ENCODE measurements at regions not wholly inside any gene's neighbourhood (a gene's known extent, or its start where the extent isn't known, plus 50 kb on each side); places are given as distances from the start of the nearest gene placed in this dataset.

- ATAC-seq (ENCODE audit: low read depth) (no peak), DNase-seq (no peak)
- H3K4me3 Mint-ChIP-seq = no peak overlapping the region
- H3K9me3 Mint-ChIP-seq (ENCODE audit: insufficient read depth) = no peaks in the 10 kb centered on the region
- Histone ChIP-seq H3K4me3 (ENCODE audit: control extremely low read depth in 1 of 5, extremely low read depth in 1 of 5, insufficient read depth in 1 of 5, low read depth in 2 of 5, low read length in 4 of 5) (no peak overlapping the region), H3K4me2 (replicated peaks; ENCODE audit: low read depth, low read length, poor library complexity, severe bottlenecking) (no peak overlapping the region), H3K9me3 (ENCODE audit: control extremely low read depth in 1 of 3, control insufficient read depth in 2 of 3, insufficient read depth in 1 of 3, low read length in 2 of 3) (peaks cover 0 to 7% (median 0%) of the 10 kb centered on the region in 3 donors), H3K27ac (ENCODE audit: low read length in 2 of 2) (no peak overlapping the region), H3K36me3 (replicated peaks in 1 of 2; ENCODE audit: control extremely low read depth in 1 of 2, control insufficient read depth in 1 of 2, extremely low read depth in 1 of 2, insufficient read depth in 2 of 2, low read length in 1 of 2) (no peaks in the 10 kb centered on the region), H3K4me1 (ENCODE audit: control insufficient read depth in 2 of 2, insufficient read depth in 2 of 2, low read length in 2 of 2) (no peaks in the 10 kb centered on the region), H2AFZ (ENCODE audit: insufficient read depth, low read depth, low read length, poor library complexity, severe bottlenecking) (no peak overlapping the region), H4K20me1 (ENCODE audit: control insufficient read depth, insufficient read depth, low read length, poor library complexity, severe bottlenecking) (no peaks in the 10 kb centered on the region), H3K27me3 (replicated peaks in 1 of 4; ENCODE audit: control extremely low read depth in 1 of 4, control insufficient read depth in 3 of 4, insufficient read depth in 4 of 4, low read length in 3 of 4) (no peaks in the 10 kb centered on the region), H3K79me2 (ENCODE audit: control insufficient read depth, insufficient read depth, low read length) (no peaks in the 10 kb centered on the region), H3K9ac (ENCODE audit: low read length) (no peak overlapping the region)
- 90% methylated on average over 13 of the region's 22 CpGs for WGBS (ENCODE audit: insufficient coverage)
- intact Hi-C loops (cut with micrococcal nuclease) = no loop called here
- no peaks in the 10 kb centered on the region for H3K27me3 Mint-ChIP-seq
- ChIA-PET POLR2A (no interaction called here), CTCF (interaction anchor here (1.1 kb wide), 1 partner anchor 96 kb away, joined by 3 read pairs; no protein-coding TSS in a partner anchor)
- no peak overlapping the region for H3K27ac Mint-ChIP-seq
- H3K4me1 Mint-ChIP-seq = no peaks in the 10 kb centered on the region
- TF ChIP-seq CTCF (IDR thresholded peaks at IDR 0.05) (no peak), EZH2 (IDR thresholded peaks at IDR 0.05; ENCODE audit: borderline replicate concordance, insufficient read depth, low read depth, low read length, poor library complexity, severe bottlenecking) (no peak)
Observed at GRCh38 chr6:169157197-169158148, 96.2 kb downstream of the THBS2 start.

GRCh38 chr6:169156793-169157147, 96.9 kb downstream of the THBS2 start:
- Histone ChIP-seq H3K27ac (ENCODE audit: low read length in 2 of 2) (no peak overlapping the region), H2AFZ (ENCODE audit: insufficient read depth, low read depth, low read length, poor library complexity, severe bottlenecking) (no peak overlapping the region), H4K20me1 (ENCODE audit: control insufficient read depth, insufficient read depth, low read length, poor library complexity, severe bottlenecking) (no peaks in the 10 kb centered on the region), H3K79me2 (ENCODE audit: control insufficient read depth, insufficient read depth, low read length) (no peaks in the 10 kb centered on the region), H3K9ac (ENCODE audit: low read length) (no peak overlapping the region), H3K36me3 (replicated peaks in 1 of 2; ENCODE audit: control extremely low read depth in 1 of 2, control insufficient read depth in 1 of 2, extremely low read depth in 1 of 2, insufficient read depth in 2 of 2, low read length in 1 of 2) (no peaks in the 10 kb centered on the region), H3K4me1 (ENCODE audit: control insufficient read depth in 2 of 2, insufficient read depth in 2 of 2, low read length in 2 of 2) (no peaks in the 10 kb centered on the region), H3K9me3 (ENCODE audit: control extremely low read depth in 1 of 3, control insufficient read depth in 2 of 3, insufficient read depth in 1 of 3, low read length in 2 of 3) (peaks cover 0 to 7% (median 0%) of the 10 kb centered on the region in 3 donors), H3K4me2 (replicated peaks; ENCODE audit: low read depth, low read length, poor library complexity, severe bottlenecking) (no peak overlapping the region), H3K4me3 (ENCODE audit: control extremely low read depth in 1 of 5, extremely low read depth in 1 of 5, insufficient read depth in 1 of 5, low read depth in 2 of 5, low read length in 4 of 5) (no peak overlapping the region), H3K27me3 (replicated peaks in 1 of 4; ENCODE audit: control extremely low read depth in 1 of 4, control insufficient read depth in 3 of 4, insufficient read depth in 4 of 4, low read length in 3 of 4) (no peaks in the 10 kb centered on the region)
- CTCF ChIA-PET = no interaction called here
- H3K4me3 Mint-ChIP-seq = no peak overlapping the region
- intact Hi-C loops (cut with micrococcal nuclease) = no loop called here
- no peaks in the 10 kb centered on the region for H3K27me3 Mint-ChIP-seq
- no peaks in the 10 kb centered on the region for H3K4me1 Mint-ChIP-seq
- H3K27ac Mint-ChIP-seq = no peak overlapping the region
- DNase-seq (no peak), ATAC-seq (ENCODE audit: low read depth) (no peak)
- H3K9me3 Mint-ChIP-seq (ENCODE audit: insufficient read depth) = no peaks in the 10 kb centered on the region
- 85% methylated on average over 2 of the region's 2 CpGs for WGBS (ENCODE audit: insufficient coverage)
- POLR2A ChIA-PET = no interaction called here
- TF ChIP-seq CTCF (IDR thresholded peaks at IDR 0.05) (no peak), EZH2 (IDR thresholded peaks at IDR 0.05; ENCODE audit: borderline replicate concordance, insufficient read depth, low read depth, low read length, poor library complexity, severe bottlenecking) (no peak)

Measured in B cell (primary cell).